SU-DHL-6 (cell line): ENCODE measurements at regions not wholly inside any gene's neighbourhood (a gene's known extent, or its start where the extent isn't known, plus 50 kb on each side); places are given as distances from the start of the nearest gene placed in this dataset.

Source experiments
- H2AFZ ChIP-seq: fragments of 200-600 bp; sonication (generic); 2 replicates; pipeline ENCODE4 v1.6.1; 2014; ENCODE audit warnings: low read depth, mild to moderate bottlenecking, moderate library complexity, mixed read lengths, antibody characterized with exemption, low read length; ENCODE audit not compliant: severe bottlenecking
- H3F3A ChIP-seq: fragments of 200-600 bp; shearing (Covaris generic); 2 replicates; pipeline ENCODE4 v1.6.0; 2016; ENCODE audit warnings: antibody characterized with exemption, mild to moderate bottlenecking; ENCODE audit not compliant: insufficient read depth
- H3K27ac ChIP-seq: fragments of 200-600 bp; sonication (generic); 2 replicates; pipeline ENCODE4 v1.5.1; 2016; ENCODE audit warnings: low read depth, mild to moderate bottlenecking, low read length, moderate library complexity, mixed read lengths
- H3K27me3 ChIP-seq: fragments of 200-600 bp; sonication (generic), shearing (Covaris generic); 2 replicates; pipeline ENCODE4 v1.6.0; 2014; ENCODE audit warnings: mild to moderate bottlenecking, low read length
- H3K36me3 ChIP-seq: fragments of 200-600 bp; sonication (generic); 2 replicates; pipeline ENCODE4 v1.6.1; 2014; ENCODE audit warnings: mild to moderate bottlenecking, low read length, mixed read lengths
- H3K4me2 ChIP-seq: fragments of 300-600, 200-600 bp; shearing (Covaris generic), sonication (generic); 2 replicates; pipeline ENCODE4 v1.6.0; 2014; ENCODE audit warnings: low read length, low read depth, mild to moderate bottlenecking; ENCODE audit not compliant: poor library complexity, severe bottlenecking
- H3K4me3 ChIP-seq: fragments of 200-600 bp; sonication (generic); 2 replicates; pipeline ENCODE4 v1.5.1; 2014; ENCODE audit warnings: antibody characterized with exemption, low read length, mild to moderate bottlenecking, mixed read lengths; ENCODE audit not compliant: insufficient read depth, poor library complexity, severe bottlenecking
- H3K79me2 ChIP-seq: fragments of 200-600 bp; sonication (generic); 2 replicates; pipeline ENCODE4 v1.6.1; 2014; ENCODE audit warnings: mild to moderate bottlenecking, low read length, moderate library complexity; ENCODE audit not compliant: insufficient read depth
- H3K9ac ChIP-seq: fragments of 200-600 bp; sonication (generic); 2 replicates; pipeline ENCODE4 v1.7.0; 2014; ENCODE audit warnings: mild to moderate bottlenecking, low read length
- H3K9me2 ChIP-seq: fragments of 200-600 bp; sonication (generic); replicated peaks from 2 replicates; pipeline ENCODE4 v1.6.1; 2014; ENCODE audit warnings: low read length; ENCODE audit not compliant: insufficient read depth
- H3K9me3 ChIP-seq: fragments of 200-600 bp; sonication (generic); 2 replicates; pipeline ENCODE4 v1.6.1; 2014; ENCODE audit warnings: low read length, mixed read lengths; ENCODE audit not compliant: insufficient read depth
- H4K20me1 ChIP-seq: fragments of 200-600 bp; sonication (generic); 2 replicates; pipeline ENCODE4 v1.6.1; 2014; ENCODE audit warnings: low read depth, mild to moderate bottlenecking, antibody characterized with exemption, low read length, moderate library complexity, mixed read lengths
- CTCF ChIP-seq: fragments of 200-600 bp; sonication (generic); IDR thresholded peaks from one replicate; pipeline ENCODE4 v1.5.1; 2017; ENCODE audit warnings: antibody characterized with exemption, mild to moderate bottlenecking, low read length, moderate library complexity; ENCODE audit not compliant: insufficient read depth, poor library complexity, severe bottlenecking
- EZH2phosphoT487 ChIP-seq: fragments of 200-600 bp; sonication (generic), shearing (Covaris generic); conservative IDR thresholded peaks from 2 replicates; pipeline ENCODE4 v1.6.1; 2018; ENCODE audit warnings: mild to moderate bottlenecking, antibody characterized with exemption, low read length, moderate library complexity, mixed read lengths

GRCh38 chr20:24366336-24367004 is 103.0 kb upstream of the SYNDIG1 start:
- Histone ChIP-seq H3K36me3 (no peaks in the 10 kb centered on the region), H3K27ac (no peak overlapping the region), H3K27me3 (no peaks in the 10 kb centered on the region), H2AFZ (no peak overlapping the region), H3K79me2 (no peaks in the 10 kb centered on the region), H3K9me3 (peaks cover 10% of the 10 kb centered on the region; the same call in 1 of the 2 replicates), H3K9ac (no peak overlapping the region), H3K4me2 (no peak overlapping the region), H3K9me2 (no peaks in the 10 kb centered on the region), H4K20me1 (no peaks in the 10 kb centered on the region), H3K4me3 (no peak overlapping the region), H3F3A (no peaks in the 10 kb centered on the region)
- TF ChIP-seq CTCF (no peak), EZH2phosphoT487 (no peak)

- TF ChIP-seq CTCF, result no peak
- TF ChIP-seq EZH2phosphoT487, result no peak
- Histone ChIP-seq H3F3A (no peaks in the 10 kb centered on the region), H3K27ac (no peak overlapping the region), H3K9me3 (peaks cover 10% of the 10 kb centered on the region; the same call in 1 of the 2 replicates), H3K36me3 (no peaks in the 10 kb centered on the region), H3K79me2 (no peaks in the 10 kb centered on the region), H3K9me2 (no peaks in the 10 kb centered on the region), H3K4me2 (no peak overlapping the region), H3K4me3 (no peak overlapping the region), H4K20me1 (no peaks in the 10 kb centered on the region), H2AFZ (no peak overlapping the region), H3K9ac (no peak overlapping the region), H3K27me3 (no peaks in the 10 kb centered on the region)
These were observed 103.8 kb upstream of the SYNDIG1 start for GRCh38 chr20:24365670-24366069.

GRCh38 chr20:24364482-24364881 is 104.9 kb upstream of the SYNDIG1 start:
- Histone ChIP-seq H2AFZ (no peak overlapping the region), H3K9me2 (no peaks in the 10 kb centered on the region), H3K9ac (no peak overlapping the region), H3K4me2 (no peak overlapping the region), H3F3A (no peaks in the 10 kb centered on the region), H3K9me3 (peaks cover 10% of the 10 kb centered on the region; the same call in 1 of the 2 replicates), H3K27ac (no peak overlapping the region), H3K4me3 (no peak overlapping the region), H3K36me3 (no peaks in the 10 kb centered on the region), H4K20me1 (no peaks in the 10 kb centered on the region), H3K27me3 (no peaks in the 10 kb centered on the region), H3K79me2 (no peaks in the 10 kb centered on the region)
- TF ChIP-seq EZH2phosphoT487, result no peak
- no peak for TF ChIP-seq CTCF
